ENCODE measurements at regions not wholly inside any gene's neighbourhood (a gene's known extent, or its start where the extent isn't known, plus 50 kb on each side); places are given as distances from the start of the nearest gene placed in this dataset.

DNA sequence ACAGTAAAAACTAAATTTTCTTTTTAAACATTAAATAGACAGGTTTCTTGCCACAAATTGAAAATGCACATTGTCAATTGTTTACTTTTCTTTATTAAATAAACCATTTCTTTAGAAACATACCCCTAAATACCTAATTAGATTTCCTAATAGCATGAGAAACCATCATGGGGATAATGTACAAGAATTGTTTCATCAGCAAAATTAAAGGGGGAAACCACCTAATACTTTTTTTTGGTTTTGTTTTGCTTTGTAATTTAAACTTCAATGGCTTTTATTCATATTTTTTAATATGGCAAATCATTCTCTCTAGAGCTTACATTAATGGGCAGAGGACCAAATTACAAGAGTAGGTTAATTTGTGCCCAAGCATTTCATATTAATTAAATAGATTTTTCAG, 987.9 kb downstream of the EPHA7 start:
- no peak for TF ChIP-seq CTCF (IDR thresholded peaks at IDR 0.05)
- TF ChIP-seq POLR2A (IDR thresholded peaks at IDR 0.05) = no peak
